ENCODE measurements at regions not wholly inside any gene's neighbourhood (a gene's known extent, or its start where the extent isn't known, plus 50 kb on each side); places are given as distances from the start of the nearest gene placed in this dataset.
"Not testable (repeated sequence)": the region's sequence is repeated elsewhere in the genome, so short reads cannot be mapped to it uniquely, and the experiment has no call there.

DNA sequence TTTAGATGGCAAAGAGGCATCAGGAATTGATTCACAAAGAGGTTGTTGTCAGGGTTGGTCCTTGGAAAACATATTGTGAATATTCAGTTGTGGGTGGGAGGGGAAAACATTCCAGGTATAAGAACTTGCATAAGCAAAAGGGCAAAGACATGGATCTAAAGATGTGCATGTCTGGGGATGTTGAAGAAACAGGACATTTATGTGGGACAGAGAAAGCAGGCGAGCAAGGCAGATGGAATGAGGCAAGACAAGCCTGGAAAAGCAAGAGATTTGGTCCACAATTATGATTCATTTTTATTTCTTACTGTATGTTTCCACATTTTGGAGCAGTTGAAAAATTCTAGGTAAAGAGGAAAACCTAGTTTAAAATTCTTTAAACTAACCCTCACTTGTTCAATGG lies 134.9 kb upstream of the CXXC4 start:
- Mint-ChIP-seq H3K27ac (no peak overlapping the region), H3K4me3 (no peak overlapping the region), H3K4me1 (no peaks in the 10 kb centered on the region), H3K9me3 (no peaks in the 10 kb centered on the region), H3K27me3 (no peaks in the 10 kb centered on the region)
- DNase-seq: no peak
- ATAC-seq: no peak

DNA sequence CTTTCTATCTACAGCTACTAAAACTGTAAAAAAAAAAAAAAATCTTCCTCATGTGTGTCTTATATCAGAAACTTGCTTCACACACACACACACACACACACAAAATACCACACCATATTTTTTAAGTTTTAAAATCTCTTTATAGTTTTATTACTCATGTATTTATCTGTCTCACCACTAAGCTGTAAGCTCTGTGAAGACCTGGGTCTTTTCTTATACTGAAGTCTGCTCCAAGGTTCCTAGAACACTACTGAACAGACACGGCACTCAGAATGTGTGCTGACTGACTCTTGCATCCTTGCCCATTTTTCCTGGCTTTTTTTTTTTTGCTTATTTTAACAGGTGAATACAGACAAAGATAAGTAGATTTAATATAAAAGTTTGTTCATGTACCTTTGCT lies 135.6 kb upstream of the CXXC4 start:
- H3K27me3 Mint-ChIP-seq: no peaks in the 10 kb centered on the region
- no peak overlapping the region for H3K4me3 Mint-ChIP-seq
- no peaks in the 10 kb centered on the region for H3K9me3 Mint-ChIP-seq
- H3K4me1 Mint-ChIP-seq: no peaks in the 10 kb centered on the region
- H3K27ac Mint-ChIP-seq: no peak overlapping the region
- no peak for ATAC-seq
- no peak for DNase-seq

DNA sequence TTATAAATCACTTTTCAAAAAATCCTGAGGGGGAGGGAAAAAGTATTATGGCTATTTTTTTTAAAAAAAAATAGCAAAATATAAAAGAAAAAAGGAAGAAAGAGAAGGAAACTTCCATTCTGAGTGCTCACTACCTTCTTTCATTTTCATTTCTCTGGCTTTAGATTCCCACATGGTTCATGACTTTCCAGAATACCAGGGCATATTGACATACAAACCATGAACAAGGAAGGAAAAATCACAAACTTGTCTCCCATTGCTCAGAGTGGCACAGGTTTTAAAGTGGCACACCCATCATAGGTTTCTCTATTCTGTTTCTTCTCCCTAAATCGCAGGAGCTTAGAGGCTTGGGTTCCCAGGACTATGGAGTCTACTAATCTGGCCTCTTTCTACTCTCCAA lies 136.3 kb upstream of the CXXC4 start:
- H3K4me3 Mint-ChIP-seq: no peak overlapping the region
- no peak overlapping the region for H3K27ac Mint-ChIP-seq
- no peaks in the 10 kb centered on the region for H3K9me3 Mint-ChIP-seq
- no peaks in the 10 kb centered on the region for H3K27me3 Mint-ChIP-seq
- ATAC-seq (no peak), DNase-seq (no peak)
- no peaks in the 10 kb centered on the region for H3K4me1 Mint-ChIP-seq

DNA sequence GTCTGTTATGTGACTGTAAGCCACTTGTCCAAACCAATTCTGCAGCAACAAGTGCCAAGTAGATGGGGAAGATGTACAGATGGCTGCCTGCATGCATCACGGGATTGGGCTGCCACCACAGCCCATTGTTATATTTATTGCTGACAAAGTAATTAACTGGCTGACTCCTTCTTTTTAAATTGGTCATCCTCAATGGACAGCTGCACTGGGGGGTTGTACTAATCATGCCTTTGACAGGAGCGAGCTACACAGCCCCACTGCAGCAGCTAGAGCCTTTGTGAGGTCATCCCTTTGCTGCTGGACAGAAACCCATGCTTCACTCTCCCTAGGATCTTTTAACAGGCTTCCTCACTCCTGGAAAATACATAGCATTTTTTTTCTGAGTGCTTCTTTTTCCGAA lies 146.7 kb upstream of the CXXC4 start:
- DNase-seq (no peak), ATAC-seq (no peak)
- Mint-ChIP-seq H3K4me3 (no peak overlapping the region), H3K9me3 (no peaks in the 10 kb centered on the region), H3K27ac (no peak overlapping the region), H3K27me3 (no peaks in the 10 kb centered on the region), H3K4me1 (no peaks in the 10 kb centered on the region)

DNA sequence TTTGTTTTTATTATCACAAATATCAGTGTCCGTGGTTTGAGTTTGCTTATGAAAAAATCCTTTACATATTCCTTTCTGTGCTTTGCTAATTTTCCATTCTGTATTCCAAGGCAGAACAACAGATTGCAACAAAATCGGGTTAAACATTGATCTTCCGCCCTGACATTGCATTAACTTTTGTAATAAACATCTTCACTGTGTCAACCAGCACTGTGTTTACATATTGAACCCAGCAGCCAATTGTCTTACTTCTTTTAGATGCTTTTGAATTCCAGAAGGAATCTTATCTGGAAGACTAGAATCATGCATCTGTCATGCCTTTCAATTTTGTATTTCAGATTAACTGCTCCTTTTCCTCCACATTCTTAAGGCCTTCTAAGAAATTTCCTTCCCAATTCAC lies 147.8 kb upstream of the CXXC4 start:
- no peak overlapping the region for H3K27ac Mint-ChIP-seq
- no peaks in the 10 kb centered on the region for H3K27me3 Mint-ChIP-seq
- ATAC-seq (no peak), DNase-seq (no peak)
- H3K9me3 Mint-ChIP-seq: no peaks in the 10 kb centered on the region
- no peaks in the 10 kb centered on the region for H3K4me1 Mint-ChIP-seq
- H3K4me3 Mint-ChIP-seq: no peak overlapping the region

DNA sequence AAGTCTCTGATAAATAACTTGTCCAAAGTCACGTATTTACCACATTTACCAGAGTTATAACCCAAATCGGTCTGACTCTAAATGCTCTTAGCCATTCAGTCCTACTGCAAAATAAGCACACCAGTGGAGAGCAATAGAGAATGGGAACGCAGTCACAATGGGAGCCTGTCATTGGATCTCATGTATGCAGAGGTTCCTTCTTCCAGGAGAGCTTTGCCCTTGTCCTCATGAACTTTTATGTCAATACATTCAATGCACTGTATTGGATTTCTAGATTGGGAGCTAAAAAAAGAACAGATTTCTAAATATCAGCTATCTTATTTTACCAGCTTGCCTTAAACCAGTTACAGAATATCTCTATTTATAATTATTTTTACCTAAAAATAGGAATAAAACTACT lies 149.1 kb upstream of the CXXC4 start:
- H3K4me1 Mint-ChIP-seq: no peaks in the 10 kb centered on the region
- DNase-seq (no peak), ATAC-seq (no peak)
- no peaks in the 10 kb centered on the region for H3K9me3 Mint-ChIP-seq
- H3K27me3 Mint-ChIP-seq: no peaks in the 10 kb centered on the region
- no peak overlapping the region for H3K27ac Mint-ChIP-seq
- no peak overlapping the region for H3K4me3 Mint-ChIP-seq

DNA sequence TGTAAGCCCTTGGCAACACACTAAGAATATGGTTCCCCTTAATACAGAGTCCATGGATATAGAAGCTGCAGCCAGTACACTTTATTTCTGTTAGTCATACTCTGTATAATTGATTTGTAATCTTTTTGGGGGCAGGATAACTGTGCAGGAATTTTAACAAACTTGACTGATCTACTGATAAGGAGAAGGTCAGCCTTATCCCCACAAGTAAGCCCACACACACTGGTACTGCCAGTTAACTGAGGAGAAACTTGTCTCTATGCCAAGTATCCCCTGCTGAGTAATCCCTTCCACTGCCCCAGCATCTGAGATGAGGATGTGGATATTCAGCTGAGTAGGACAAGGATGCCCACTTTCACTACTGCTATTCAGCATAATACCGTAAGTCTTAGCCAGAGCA lies 154.9 kb upstream of the CXXC4 start:
- ATAC-seq: no peak
- no peak overlapping the region for H3K4me3 Mint-ChIP-seq
- no peaks in the 10 kb centered on the region for H3K27me3 Mint-ChIP-seq
- no peak overlapping the region for H3K27ac Mint-ChIP-seq
- no peaks in the 10 kb centered on the region for H3K9me3 Mint-ChIP-seq
- no peak for DNase-seq
- no peaks in the 10 kb centered on the region for H3K4me1 Mint-ChIP-seq

DNA sequence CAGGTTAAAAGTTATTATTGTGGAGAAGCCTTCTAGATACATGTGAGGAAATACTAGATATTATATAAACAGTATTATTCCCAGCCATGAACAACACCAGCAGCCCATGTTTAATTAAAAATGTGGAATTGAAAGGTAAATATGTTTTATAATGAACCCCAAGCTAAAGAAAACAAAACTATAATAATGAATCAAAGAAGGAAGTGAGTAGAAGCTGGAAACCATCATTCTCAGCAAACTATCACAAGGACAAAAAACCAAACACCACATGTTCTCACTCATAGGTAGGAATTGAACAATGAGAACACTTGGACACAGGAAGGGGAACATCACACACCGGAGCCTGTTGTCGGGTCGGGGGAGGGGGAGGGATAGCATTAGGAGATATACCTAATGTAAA lies 167.6 kb upstream of the CXXC4 start:
- H3K4me3 Mint-ChIP-seq, H3K27me3 Mint-ChIP-seq, DNase-seq, ATAC-seq, H3K4me1 Mint-ChIP-seq, H3K27ac Mint-ChIP-seq: not testable (repeated sequence)
- peaks cover 5 to 14% of the 10 kb centered on the region in 2 donors for H3K9me3 Mint-ChIP-seq

DNA sequence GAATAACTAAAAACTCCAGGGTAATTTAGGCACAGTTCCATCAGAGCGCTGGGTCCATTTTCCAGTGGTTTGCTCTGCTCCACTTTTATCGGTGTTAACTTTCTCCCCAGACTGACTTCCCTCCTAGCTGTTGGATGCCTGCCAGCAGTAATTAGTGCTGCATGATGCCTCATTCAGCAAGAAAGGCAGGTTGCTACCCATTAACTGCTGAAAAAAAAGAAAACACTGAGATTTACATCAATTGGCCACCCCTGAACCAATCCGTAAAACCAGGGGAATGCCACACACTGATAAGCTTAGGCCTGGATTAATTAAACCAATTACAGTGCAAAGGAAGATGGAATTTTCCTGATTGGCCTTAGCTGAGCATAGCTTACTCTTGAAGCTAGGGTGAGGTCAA lies 182.4 kb upstream of the CXXC4 start:
- no peak overlapping the region for H3K4me3 Mint-ChIP-seq
- DNase-seq (no peak), ATAC-seq (no peak)
- H3K9me3 Mint-ChIP-seq: peaks cover 0 to 16% of the 10 kb centered on the region in 2 donors
- peaks cover 9% of the 10 kb centered on the region for H3K27me3 Mint-ChIP-seq
- no peak overlapping the region for H3K27ac Mint-ChIP-seq
- no peaks in the 10 kb centered on the region for H3K4me1 Mint-ChIP-seq

DNA sequence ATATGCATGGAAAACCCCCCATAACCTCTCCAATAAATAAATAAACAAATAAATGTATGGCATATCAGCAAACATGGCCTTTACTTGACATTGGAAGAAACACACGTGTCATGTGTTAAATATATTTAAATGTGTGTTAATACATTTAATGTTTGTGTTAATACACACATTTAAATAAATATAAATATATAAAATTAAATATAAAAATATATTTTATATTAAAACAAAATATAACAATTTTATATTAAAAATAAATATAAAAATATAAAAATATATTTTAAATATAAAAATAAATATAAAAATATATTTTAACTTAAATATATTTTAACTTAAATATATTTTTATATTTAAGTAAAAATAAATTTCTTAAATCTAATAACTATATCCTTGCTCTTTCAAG lies 187.6 kb upstream of the CXXC4 start:
- no peak for DNase-seq
- no peak for ATAC-seq
- Mint-ChIP-seq H3K4me3 (no peak overlapping the region), H3K27me3 (no peaks in the 10 kb centered on the region), H3K27ac (no peak overlapping the region), H3K9me3 (peaks cover 0 to 6% of the 10 kb centered on the region in 2 donors), H3K4me1 (no peaks in the 10 kb centered on the region)

DNA sequence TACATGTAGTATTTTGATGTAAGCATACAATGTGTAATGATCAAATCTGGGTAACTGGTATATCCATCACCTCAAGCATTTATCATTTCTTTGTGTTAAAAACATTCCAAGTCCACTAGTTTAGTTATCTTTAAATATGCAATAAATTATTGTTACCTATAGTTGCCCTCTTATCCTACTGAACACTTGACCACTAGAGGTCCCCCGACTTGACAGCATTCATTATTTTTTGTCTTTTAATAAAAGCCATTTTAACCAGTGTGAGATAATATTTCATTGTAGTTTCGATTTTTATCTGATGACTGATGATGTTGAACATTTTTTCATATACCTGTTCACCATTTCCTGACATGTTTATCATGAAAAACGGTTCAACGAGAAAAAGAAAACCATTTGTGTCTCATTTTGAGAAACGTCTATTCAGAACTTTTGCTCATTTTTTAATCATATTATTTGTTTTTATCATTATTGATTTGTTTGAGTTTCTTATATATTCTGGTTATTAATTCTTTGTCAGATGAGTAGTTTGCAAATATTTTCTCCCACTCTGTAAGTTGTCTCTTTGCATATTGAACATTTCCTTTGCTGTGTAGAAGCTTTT lies 199.0 kb upstream of the CXXC4 start:
- H3K27ac Mint-ChIP-seq: no peak overlapping the region
- no peak overlapping the region for H3K4me3 Mint-ChIP-seq
- no peaks in the 10 kb centered on the region for H3K9me3 Mint-ChIP-seq
- H3K4me1 Mint-ChIP-seq: no peaks in the 10 kb centered on the region
- no peak for DNase-seq
- no peaks in the 10 kb centered on the region for H3K27me3 Mint-ChIP-seq
- ATAC-seq: no peak

DNA sequence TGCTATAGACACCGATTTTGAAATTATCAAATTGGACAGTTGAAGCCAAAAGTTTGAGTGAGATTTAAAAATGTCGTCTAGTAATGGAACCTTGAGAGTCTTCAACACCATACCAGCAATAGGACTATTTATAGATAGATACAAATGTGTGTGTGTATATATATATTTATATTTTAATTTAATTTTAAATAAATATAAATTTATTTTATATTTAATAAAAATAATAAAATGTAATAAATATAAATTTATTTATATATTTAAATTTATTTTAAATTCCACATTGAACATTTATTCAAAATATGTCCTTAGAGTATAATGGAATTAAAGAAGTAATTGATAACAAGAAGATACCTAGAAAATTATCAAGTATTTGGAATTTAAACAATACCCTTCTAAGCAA lies 221.9 kb upstream of the CXXC4 start:
- ATAC-seq (no peak), DNase-seq (no peak)
- H3K4me3 Mint-ChIP-seq: no peak overlapping the region
- H3K9me3 Mint-ChIP-seq: no peaks in the 10 kb centered on the region
- no peaks in the 10 kb centered on the region for H3K27me3 Mint-ChIP-seq
- no peaks in the 10 kb centered on the region for H3K4me1 Mint-ChIP-seq
- H3K27ac Mint-ChIP-seq: no peak overlapping the region

DNA sequence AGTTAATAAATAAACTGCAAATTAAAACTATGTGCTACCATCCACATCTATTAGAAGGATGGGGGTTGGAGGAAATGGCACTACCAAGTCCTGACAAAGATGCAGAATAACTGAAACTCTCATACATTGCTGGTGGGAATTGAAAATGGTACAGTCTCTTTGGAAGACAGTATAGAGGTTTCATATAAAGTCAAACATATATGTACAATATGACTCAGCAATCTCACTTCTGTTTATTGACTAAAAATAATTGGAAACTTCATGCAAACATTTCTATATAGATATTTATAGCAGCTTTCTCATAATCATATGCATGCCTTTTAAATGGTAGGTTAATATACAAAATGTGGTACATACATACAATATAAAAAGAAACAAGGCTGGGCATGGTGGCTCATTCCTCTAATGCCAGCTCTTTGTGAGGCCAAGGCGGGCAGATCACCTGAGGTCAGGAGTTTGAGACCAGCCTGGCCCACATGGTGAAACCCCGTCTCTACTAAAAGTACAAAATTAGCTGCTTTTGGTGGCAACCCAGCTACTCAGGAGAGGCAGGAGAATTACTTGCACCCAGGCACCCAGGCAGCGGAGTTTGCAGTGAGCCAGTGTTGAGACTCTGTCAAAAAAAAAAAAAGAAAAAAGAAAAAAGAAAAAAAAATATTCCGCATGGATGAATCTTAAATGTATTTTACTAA lies 225.0 kb upstream of the CXXC4 start:
- no peak for DNase-seq
- Mint-ChIP-seq H3K4me1 (no peaks in the 10 kb centered on the region), H3K4me3 (no peak overlapping the region), H3K9me3 (no peaks in the 10 kb centered on the region), H3K27me3 (no peaks in the 10 kb centered on the region), H3K27ac (no peak overlapping the region)
- ATAC-seq: no peak

DNA sequence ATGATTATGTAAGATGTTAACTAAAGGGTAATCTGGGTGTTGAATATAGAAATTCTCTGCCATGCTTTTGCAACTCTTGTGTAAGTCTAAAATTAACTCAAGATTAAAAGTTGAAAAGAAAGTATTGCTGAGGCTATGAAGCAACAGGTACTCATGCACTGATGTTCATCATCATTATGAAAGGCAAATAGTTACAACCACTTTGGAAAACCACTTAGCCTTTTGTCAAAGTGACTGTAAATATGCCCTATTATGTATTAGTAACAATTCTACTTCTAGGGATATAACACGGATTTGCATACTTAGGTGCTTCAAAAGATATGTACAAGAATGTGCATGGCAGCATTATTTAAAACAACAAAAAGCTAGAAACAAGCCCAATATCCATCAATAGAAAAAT lies 227.8 kb upstream of the CXXC4 start:
- H3K27me3 Mint-ChIP-seq: no peaks in the 10 kb centered on the region
- H3K4me1 Mint-ChIP-seq: no peaks in the 10 kb centered on the region
- DNase-seq: no peak
- no peak for ATAC-seq
- no peak overlapping the region for H3K27ac Mint-ChIP-seq
- no peak overlapping the region for H3K4me3 Mint-ChIP-seq
- H3K9me3 Mint-ChIP-seq: no peaks in the 10 kb centered on the region

DNA sequence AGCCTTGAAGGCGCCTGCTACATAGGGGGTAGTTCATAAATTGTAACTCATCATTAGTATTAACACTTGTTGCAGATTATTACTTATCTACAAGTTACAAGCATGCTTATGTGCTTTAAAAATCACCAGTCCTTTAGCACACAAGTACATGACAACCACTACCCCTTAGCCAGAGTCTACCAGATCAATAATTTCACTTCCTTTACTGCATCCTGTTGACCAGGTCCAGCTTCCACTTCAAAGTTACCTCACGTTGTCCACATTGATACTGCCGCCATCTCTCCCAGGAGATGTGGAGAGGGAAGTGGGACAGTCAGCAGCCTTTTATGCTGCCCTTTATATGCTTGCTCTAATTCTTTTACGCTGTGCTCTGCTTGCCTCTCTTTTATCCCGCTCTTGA lies 231.3 kb upstream of the CXXC4 start:
- no peaks in the 10 kb centered on the region for H3K27me3 Mint-ChIP-seq
- no peak overlapping the region for H3K4me3 Mint-ChIP-seq
- ATAC-seq (no peak), DNase-seq (no peak)
- H3K4me1 Mint-ChIP-seq: no peaks in the 10 kb centered on the region
- H3K9me3 Mint-ChIP-seq: no peaks in the 10 kb centered on the region
- H3K27ac Mint-ChIP-seq: no peak overlapping the region

DNA sequence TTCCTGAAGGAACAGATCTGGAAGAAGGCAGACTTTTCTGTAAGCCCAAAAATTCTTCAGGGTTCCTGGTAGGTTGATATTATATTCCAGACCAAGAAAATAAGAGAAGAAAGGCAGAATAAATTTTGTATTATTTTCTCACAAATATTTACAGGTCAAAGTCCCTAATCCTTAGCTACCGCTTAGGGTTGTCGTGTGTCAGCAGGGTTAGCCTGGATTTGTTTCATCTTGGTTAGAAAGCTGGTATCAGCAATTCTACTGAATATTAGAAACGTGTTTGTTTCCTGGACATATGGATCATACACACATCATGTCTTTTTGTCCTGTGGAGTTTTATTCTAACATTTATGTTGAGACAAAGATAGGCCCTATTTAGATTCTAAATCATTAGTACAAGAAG lies 232.9 kb upstream of the CXXC4 start:
- ATAC-seq (no peak), DNase-seq (no peak)
- no peaks in the 10 kb centered on the region for H3K27me3 Mint-ChIP-seq
- H3K4me1 Mint-ChIP-seq: no peaks in the 10 kb centered on the region
- H3K27ac Mint-ChIP-seq: no peak overlapping the region
- H3K4me3 Mint-ChIP-seq: no peak overlapping the region
- no peaks in the 10 kb centered on the region for H3K9me3 Mint-ChIP-seq
